ENCODE measurements at regions not wholly inside any gene's neighbourhood (a gene's known extent, or its start where the extent isn't known, plus 50 kb on each side); places are given as distances from the start of the nearest gene placed in this dataset.

GRCh38 chr4:45331802-45332201, 605.4 kb upstream of the GNPDA2 start:
- Mint-ChIP-seq H3K4me1 (ENCODE audit: low read depth) (no peaks in the 10 kb centered on the region), H3K36me3 (ENCODE audit: low read depth) (no peaks in the 10 kb centered on the region), H3K9me3 (peaks cover 24% of the 10 kb centered on the region), H3K27me3 (ENCODE audit: insufficient read depth) (no peaks in the 10 kb centered on the region), H3K27ac (no peak overlapping the region), H3K4me3 (no peak overlapping the region)
- DNase-seq: no peak
- no peak for TF ChIP-seq CTCF (IDR thresholded peaks at IDR 0.05)

- TF ChIP-seq CTCF (IDR thresholded peaks at IDR 0.05): no peak
- no peak overlapping the region for H3K4me3 Mint-ChIP-seq
- peaks cover 34% of the 10 kb centered on the region for H3K9me3 Mint-ChIP-seq
- no peak overlapping the region for H3K27ac Mint-ChIP-seq
- H3K27me3 Mint-ChIP-seq (ENCODE audit: insufficient read depth): no peaks in the 10 kb centered on the region
- no peaks in the 10 kb centered on the region for H3K4me1 Mint-ChIP-seq (ENCODE audit: low read depth)
- no peak for DNase-seq
- H3K36me3 Mint-ChIP-seq (ENCODE audit: low read depth): no peaks in the 10 kb centered on the region; the same call in 1 of the 2 replicates
These were observed 601.2 kb upstream of the GNPDA2 start for GRCh38 chr4:45327544-45327943.

- peaks cover 25% of the 10 kb centered on the region for H3K9me3 Mint-ChIP-seq
- H3K36me3 Mint-ChIP-seq (ENCODE audit: low read depth): no peaks in the 10 kb centered on the region; the same call in 1 of the 2 replicates
- no peaks in the 10 kb centered on the region for H3K27me3 Mint-ChIP-seq (ENCODE audit: insufficient read depth)
- no peak for TF ChIP-seq CTCF (IDR thresholded peaks at IDR 0.05)
- H3K4me3 Mint-ChIP-seq: no peak overlapping the region
- H3K27ac Mint-ChIP-seq: no peak overlapping the region
- H3K4me1 Mint-ChIP-seq (ENCODE audit: low read depth): no peaks in the 10 kb centered on the region
- no peak for DNase-seq
These were observed 598.4 kb upstream of the GNPDA2 start for GRCh38 chr4:45324455-45325417.

DNA sequence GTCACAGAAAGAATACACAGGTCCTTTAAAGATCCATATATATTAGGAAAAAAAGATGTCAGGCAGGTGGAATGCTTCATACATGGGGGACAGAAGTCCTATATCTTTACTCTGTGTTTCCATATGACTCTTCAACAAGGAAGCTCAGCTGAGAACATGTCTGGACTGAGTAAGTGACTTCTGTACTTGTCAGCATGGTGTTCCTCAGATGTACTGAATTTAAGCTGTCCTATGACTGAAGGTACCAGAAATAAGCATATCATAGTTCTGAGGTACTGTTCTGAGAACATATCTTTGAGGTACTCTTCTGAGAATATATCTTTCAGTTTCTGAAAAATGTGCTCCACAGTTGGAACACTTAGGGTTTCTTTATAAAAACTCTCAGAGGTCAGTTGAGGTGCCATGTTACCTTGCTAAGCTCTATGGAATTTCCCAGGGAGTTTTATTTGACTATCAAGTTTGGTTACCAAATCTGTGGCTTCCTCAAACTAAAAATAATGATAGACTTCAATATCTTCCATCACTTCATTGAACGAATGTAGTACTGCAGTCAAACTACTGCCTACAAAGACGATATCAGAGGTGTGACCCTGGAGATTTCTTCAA, 597.2 kb upstream of the GNPDA2 start:
- no peak for TF ChIP-seq CTCF (IDR thresholded peaks at IDR 0.05)
- Mint-ChIP-seq H3K36me3 (ENCODE audit: low read depth) (no peaks in the 10 kb centered on the region; the same call in 1 of the 2 replicates), H3K4me1 (ENCODE audit: low read depth) (no peaks in the 10 kb centered on the region), H3K27me3 (ENCODE audit: insufficient read depth) (no peaks in the 10 kb centered on the region), H3K4me3 (no peak overlapping the region), H3K27ac (no peak overlapping the region), H3K9me3 (peaks cover 22% of the 10 kb centered on the region)
- no peak for DNase-seq

- H3K4me1 Mint-ChIP-seq (ENCODE audit: low read depth): no peaks in the 10 kb centered on the region
- no peak for TF ChIP-seq CTCF (IDR thresholded peaks at IDR 0.05)
- H3K36me3 Mint-ChIP-seq (ENCODE audit: low read depth): no peaks in the 10 kb centered on the region
- no peak for DNase-seq
- H3K27me3 Mint-ChIP-seq (ENCODE audit: insufficient read depth): no peaks in the 10 kb centered on the region; the same call in 1 of the 2 replicates
- no peak overlapping the region for H3K27ac Mint-ChIP-seq
- H3K4me3 Mint-ChIP-seq: no peak overlapping the region
- peaks cover 16% of the 10 kb centered on the region for H3K9me3 Mint-ChIP-seq
These were observed 591.4 kb upstream of the GNPDA2 start for GRCh38 chr4:45317739-45318138.

Data from HFFc6 (cell line).